Upper lobe of right lung (tissue), 1 donor: ENCODE measurements at regions not wholly inside any gene's neighbourhood (a gene's known extent, or its start where the extent isn't known, plus 50 kb on each side); places are given as distances from the start of the nearest gene placed in this dataset.

ENCODE experiments used
- ATAC-seq: fragments of 200-7000 bp; cut with Tn5 transposase; one replicate; pipeline ENCODE4 v1.9.1; 2020; ENCODE audit warnings: mild to moderate bottlenecking, moderate library complexity
- DNase-seq: peaks from one replicate; pipeline ENCODE4 v3.0.0-alpha.2; 2020
- H3K27ac ChIP-seq: fragments of 200-600 bp; one replicate; pipeline ENCODE4 v1.8.0; 2022
- H3K27me3 ChIP-seq: fragments of 200-600 bp; one replicate; pipeline ENCODE4 v1.8.0; 2022; ENCODE audit warnings: mild to moderate bottlenecking
- H3K36me3 ChIP-seq: fragments of 200-600 bp; one replicate; pipeline ENCODE4 v1.8.0; 2022
- H3K4me1 ChIP-seq: fragments of 200-600 bp; one replicate; pipeline ENCODE4 v1.8.0; 2022
- H3K4me3 ChIP-seq: fragments of 200-600 bp; one replicate; pipeline ENCODE4 v1.8.0; 2022; ENCODE audit warnings: mild to moderate bottlenecking
- H3K9me3 ChIP-seq: fragments of 200-600 bp; one replicate; pipeline ENCODE4 v1.8.0; 2022
- intact Hi-C: fragments of 100-400 bp; cut with DNase I; formaldehyde crosslinking; loops from one replicate; pipeline ENCODE4 v1.11.0; 2022
- TF ChIP-seq, protein P1 (sequence below): fragments of 200-600 bp; IDR thresholded peaks from one replicate; pipeline ENCODE4 v1.8.0; 2022; ENCODE audit warnings: antibody characterized with exemption
- donor health status: DM: no; HTN: yes; CAD: no; lungs with severe emphysema.

DNA sequence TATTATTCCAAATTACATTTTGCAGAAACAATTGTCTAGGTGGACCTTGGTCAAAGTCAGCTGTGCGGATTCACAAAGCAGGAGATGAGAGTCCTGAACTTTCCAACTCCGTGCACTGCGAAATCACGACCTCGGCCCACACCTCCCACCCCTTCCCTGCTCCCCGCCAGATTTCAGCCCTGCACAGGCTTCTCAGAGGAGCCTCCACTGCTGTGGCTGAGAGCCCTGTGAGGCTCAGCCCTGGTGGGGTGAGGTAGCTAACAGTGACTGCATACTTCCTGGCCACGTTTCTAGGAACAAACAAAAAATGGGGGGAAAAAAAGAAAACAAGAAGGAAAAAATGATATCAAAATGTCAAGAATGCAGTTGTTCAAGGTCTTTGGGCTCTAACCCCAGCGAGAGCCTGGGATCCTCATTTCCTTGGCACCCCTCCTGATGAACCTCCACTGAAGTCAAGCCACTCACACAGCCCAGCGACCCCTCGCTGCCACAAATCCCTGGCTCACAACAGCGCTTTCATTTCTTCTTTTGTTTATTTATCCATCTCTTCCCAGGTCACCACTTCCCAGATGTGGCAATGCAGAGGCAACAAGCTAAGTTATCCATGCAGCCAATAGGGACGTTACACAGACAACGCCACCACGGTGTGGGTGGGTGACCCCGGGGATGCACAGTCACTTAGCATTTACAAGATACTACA is 729.7 kb upstream of the ID2 start:
- Histone ChIP-seq H3K27me3 (no peaks in the 10 kb centered on the region), H3K4me1 (no peaks in the 10 kb centered on the region), H3K27ac (no peak overlapping the region), H3K9me3 (no peaks in the 10 kb centered on the region), H3K4me3 (no peak overlapping the region), H3K36me3 (no peaks in the 10 kb centered on the region)
- intact Hi-C loops, result no loop called here
- TF ChIP-seq, protein P1, sequence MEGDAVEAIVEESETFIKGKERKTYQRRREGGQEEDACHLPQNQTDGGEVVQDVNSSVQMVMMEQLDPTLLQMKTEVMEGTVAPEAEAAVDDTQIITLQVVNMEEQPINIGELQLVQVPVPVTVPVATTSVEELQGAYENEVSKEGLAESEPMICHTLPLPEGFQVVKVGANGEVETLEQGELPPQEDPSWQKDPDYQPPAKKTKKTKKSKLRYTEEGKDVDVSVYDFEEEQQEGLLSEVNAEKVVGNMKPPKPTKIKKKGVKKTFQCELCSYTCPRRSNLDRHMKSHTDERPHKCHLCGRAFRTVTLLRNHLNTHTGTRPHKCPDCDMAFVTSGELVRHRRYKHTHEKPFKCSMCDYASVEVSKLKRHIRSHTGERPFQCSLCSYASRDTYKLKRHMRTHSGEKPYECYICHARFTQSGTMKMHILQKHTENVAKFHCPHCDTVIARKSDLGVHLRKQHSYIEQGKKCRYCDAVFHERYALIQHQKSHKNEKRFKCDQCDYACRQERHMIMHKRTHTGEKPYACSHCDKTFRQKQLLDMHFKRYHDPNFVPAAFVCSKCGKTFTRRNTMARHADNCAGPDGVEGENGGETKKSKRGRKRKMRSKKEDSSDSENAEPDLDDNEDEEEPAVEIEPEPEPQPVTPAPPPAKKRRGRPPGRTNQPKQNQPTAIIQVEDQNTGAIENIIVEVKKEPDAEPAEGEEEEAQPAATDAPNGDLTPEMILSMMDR, result no peak
- ATAC-seq (no peak), DNase-seq (no peak)

DNA sequence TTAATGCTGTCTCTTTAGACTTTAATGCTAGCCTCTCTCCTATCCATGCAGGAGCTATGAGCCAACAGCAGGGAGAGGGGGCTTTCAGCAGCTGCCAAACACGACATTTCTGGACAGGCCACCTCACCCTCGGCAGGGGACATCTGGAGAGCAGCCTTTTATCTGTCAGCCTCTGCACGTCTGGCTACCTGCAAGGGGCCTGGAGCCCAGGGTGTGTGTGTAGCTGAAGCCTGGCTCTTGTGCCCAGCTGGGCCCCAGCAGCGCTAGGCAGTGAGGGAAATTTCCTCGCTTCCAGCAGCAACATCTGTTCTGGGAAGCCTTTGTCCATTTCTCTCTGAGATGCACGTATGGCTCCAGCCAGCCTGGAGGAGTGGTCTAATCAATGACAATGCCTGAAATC is 728.7 kb upstream of the ID2 start:
- Histone ChIP-seq H3K4me3 (no peak overlapping the region), H3K27ac (no peak overlapping the region), H3K27me3 (no peaks in the 10 kb centered on the region), H3K36me3 (no peaks in the 10 kb centered on the region), H3K4me1 (no peaks in the 10 kb centered on the region), H3K9me3 (no peaks in the 10 kb centered on the region)
- TF ChIP-seq, protein P1, result no peak
- ATAC-seq (no peak), DNase-seq (no peak)
- intact Hi-C loops, result no loop called here

DNA sequence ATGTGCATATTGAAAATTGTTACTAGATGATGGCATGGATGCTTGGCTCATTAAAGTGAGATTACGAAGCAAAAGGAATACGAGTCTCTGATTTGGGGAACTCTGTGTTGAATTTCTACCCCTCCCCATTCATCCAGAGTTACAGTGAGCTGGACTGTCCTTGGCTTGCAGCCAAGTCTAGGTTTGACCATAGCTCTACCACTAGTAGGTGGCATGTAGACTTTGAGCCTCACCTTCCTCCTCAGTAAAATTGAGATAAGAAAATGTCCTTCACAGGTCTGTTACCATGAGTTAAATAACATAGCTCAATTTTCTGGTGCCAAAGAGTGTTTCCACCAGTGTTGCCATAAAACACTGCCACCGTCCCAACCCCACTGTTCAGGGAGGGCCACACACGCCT is 727.6 kb upstream of the ID2 start:
- intact Hi-C loops, result no loop called here

GRCh38 chr2:7956126-7956689 is 725.6 kb upstream of the ID2 start:
- intact Hi-C loops, result no loop called here
- ATAC-seq, result no peak
- no peaks in the 10 kb centered on the region for H3K9me3 ChIP-seq
- H3K4me3 ChIP-seq, result no peak overlapping the region
- TF ChIP-seq, protein P1, result no peak
- H3K27me3 ChIP-seq, result no peaks in the 10 kb centered on the region
- H3K36me3 ChIP-seq, result no peaks in the 10 kb centered on the region
- H3K27ac ChIP-seq, result no peak overlapping the region
- no peaks in the 10 kb centered on the region for H3K4me1 ChIP-seq
- DNase-seq, result no peak

More for the DNA sequence above, 727.6 kb upstream of the ID2 start:
- H3K36me3 ChIP-seq, result no peaks in the 10 kb centered on the region
- no peaks in the 10 kb centered on the region for H3K9me3 ChIP-seq
- H3K27ac ChIP-seq, result no peak overlapping the region
- ATAC-seq (no peak), DNase-seq (no peak)
- no peaks in the 10 kb centered on the region for H3K27me3 ChIP-seq
- H3K4me1 ChIP-seq, result no peaks in the 10 kb centered on the region
- TF ChIP-seq, protein P1, result no peak
- H3K4me3 ChIP-seq, result no peak overlapping the region

GRCh38 chr2:7961550-7961949 is 720.3 kb upstream of the ID2 start:
- no peak for DNase-seq
- no peak for ATAC-seq
- Histone ChIP-seq H3K36me3 (no peaks in the 10 kb centered on the region), H3K27ac (no peak overlapping the region), H3K4me1 (no peaks in the 10 kb centered on the region), H3K4me3 (no peak overlapping the region), H3K9me3 (no peaks in the 10 kb centered on the region), H3K27me3 (no peaks in the 10 kb centered on the region)
- TF ChIP-seq, protein P1, result no peak
- intact Hi-C loops, result no loop called here
